ENCODE measurements at regions not wholly inside any gene's neighbourhood (a gene's known extent, or its start where the extent isn't known, plus 50 kb on each side); places are given as distances from the start of the nearest gene placed in this dataset.

- ChIA-PET CTCF (ENCODE audit: low intra/inter-chr PET ratio) (no interaction called here), POLR2A (no interaction called here)
- ATAC-seq (peak; percentile 67), FAIRE-seq (peak; percentile 40), DNase-seq (ENCODE audit: extremely low read depth in 1 of 4, low spot score in 3 of 4) (peak in 2 of 4 experiments; percentile 20 to 45)
- Histone ChIP-seq H3K9me1 (ENCODE audit: control insufficient read depth, insufficient read depth, low read length) (no peaks in the 10 kb centered on the region), H3K79me2 (ENCODE audit: control insufficient read depth, insufficient read depth, low read length) (no peaks in the 10 kb centered on the region), H3K27ac (ENCODE audit: extremely low read depth, low read depth, low read length) (no peak overlapping the region), H3K4me2 (ENCODE audit: insufficient read depth, low read length) (no peak overlapping the region), H3K27me3 (ENCODE audit: control insufficient read depth in 2 of 2, insufficient read depth in 2 of 2, low read length in 2 of 2) (no peaks in the 10 kb centered on the region), H3K9me3 (replicated peaks; ENCODE audit: control insufficient read depth, insufficient read depth, low read depth, low read length) (peaks cover 4% of the 10 kb centered on the region), H4K20me1 (replicated peaks; ENCODE audit: control insufficient read depth, insufficient read depth, low read length) (no peaks in the 10 kb centered on the region), H3K36me3 (ENCODE audit: control insufficient read depth, insufficient read depth, low read length) (no peaks in the 10 kb centered on the region), H3K4me3 (no peak overlapping the region), H3K4me1 (replicated peaks in 1 of 2; ENCODE audit: control insufficient read depth in 2 of 2, insufficient read depth in 2 of 2, low read length in 2 of 2) (peaks cover 0 to 5% of the 10 kb centered on the region in 2 experiments; a peak in 1 of 5 replicates), H2AFZ (ENCODE audit: low read depth, low read length) (peak overlapping the region; percentile 28), H3K9ac (ENCODE audit: insufficient read depth in 1 of 2, low read depth in 2 of 2, low read length in 2 of 2) (no peak overlapping the region)
- WGBS (ENCODE audit: insufficient coverage, low coverage, missing lambda C conversion rate), result 53% methylated on average over 2 of the region's 2 CpGs
- intact Hi-C loops (cut with micrococcal nuclease) (no loop called here), in situ Hi-C loops (cut with MboI) (no loop called here)
- no TSS peak for BruUV-seq (replicated peaks)
- TF ChIP-seq NFYB (IDR thresholded peaks at IDR 0.05; ENCODE audit: extremely low read depth, insufficient read length) (peak; percentile 47), TFE3 (CRISPR knock-in tag; IDR thresholded peaks at IDR 0.05) (no peak), RBM25 (IDR thresholded peaks at IDR 0.05; ENCODE audit: low read depth, low read length, severe bottlenecking) (peak; percentile 17)
Measured at GRCh38 chr4:184280591-184281071, 63.0 kb upstream of the ENPP6 start.

GRCh38 chr4:184280137-184280536, 62.5 kb upstream of the ENPP6 start:
- CTCF ChIA-PET (ENCODE audit: low intra/inter-chr PET ratio), result no interaction called here
- intact Hi-C loops (cut with micrococcal nuclease) (no loop called here), in situ Hi-C loops (cut with MboI) (no loop called here)
- H3K27me3 ChIP-seq (ENCODE audit: control insufficient read depth in 2 of 2, insufficient read depth in 2 of 2, low read length in 2 of 2), result no peaks in the 10 kb centered on the region
- no TSS peak for BruUV-seq (replicated peaks)
- H2AFZ ChIP-seq (ENCODE audit: low read depth, low read length), result peak overlapping the region; percentile 28
- no peak overlapping the region for H3K27ac ChIP-seq (ENCODE audit: extremely low read depth, low read depth, low read length)
- ATAC-seq (no peak), FAIRE-seq (peak; percentile 19), DNase-seq (ENCODE audit: extremely low read depth in 1 of 4, low spot score in 3 of 4) (no peak)
- peaks cover 4% of the 10 kb centered on the region for H3K9me3 ChIP-seq (replicated peaks; ENCODE audit: control insufficient read depth, insufficient read depth, low read depth, low read length)
- no peak overlapping the region for H3K4me2 ChIP-seq (ENCODE audit: insufficient read depth, low read length)
- H3K9me1 ChIP-seq (ENCODE audit: control insufficient read depth, insufficient read depth, low read length), result no peaks in the 10 kb centered on the region
- 39% methylated on average over 4 of the region's 4 CpGs for WGBS (ENCODE audit: insufficient coverage, low coverage, missing lambda C conversion rate)
- H3K79me2 ChIP-seq (ENCODE audit: control insufficient read depth, insufficient read depth, low read length), result no peaks in the 10 kb centered on the region
- no peaks in the 10 kb centered on the region for H3K36me3 ChIP-seq (ENCODE audit: control insufficient read depth, insufficient read depth, low read length)
- 0 out of 2 replicates have a peak, but pooled peaks have one; percentile 41 for TF ChIP-seq ESRRA (IDR thresholded peaks at IDR 0.05; ENCODE audit: borderline replicate concordance, low read depth)
- no peak for TF ChIP-seq FOXK2 (conservative IDR thresholded peaks at IDR 0.05 in 1 of 2, IDR thresholded peaks at IDR 0.05 in 1 of 2; ENCODE audit: low read depth in 2 of 2)
- no peak for TF ChIP-seq POU5F1 (IDR thresholded peaks at IDR 0.05; ENCODE audit: borderline replicate concordance, low read depth, low read length, partially characterized antibody)
- H3K4me1 ChIP-seq (replicated peaks in 1 of 2; ENCODE audit: control insufficient read depth in 2 of 2, insufficient read depth in 2 of 2, low read length in 2 of 2), result peaks cover 0 to 5% of the 10 kb centered on the region in 2 experiments; a peak in 1 of 5 replicates
- no peak overlapping the region for H3K4me3 ChIP-seq
- POLR2A ChIA-PET, result no interaction called here
- no peaks in the 10 kb centered on the region for H4K20me1 ChIP-seq (replicated peaks; ENCODE audit: control insufficient read depth, insufficient read depth, low read length)
- H3K9ac ChIP-seq (ENCODE audit: insufficient read depth in 1 of 2, low read depth in 2 of 2, low read length in 2 of 2), result no peak overlapping the region

Data from K562 (cell line).